ENCODE measurements at regions not wholly inside any gene's neighbourhood (a gene's known extent, or its start where the extent isn't known, plus 50 kb on each side); places are given as distances from the start of the nearest gene placed in this dataset.

GRCh38 chr9:106304401-106304920 lies 558.5 kb upstream of the ZNF462 start:
- TF ChIP-seq, protein P1, sequence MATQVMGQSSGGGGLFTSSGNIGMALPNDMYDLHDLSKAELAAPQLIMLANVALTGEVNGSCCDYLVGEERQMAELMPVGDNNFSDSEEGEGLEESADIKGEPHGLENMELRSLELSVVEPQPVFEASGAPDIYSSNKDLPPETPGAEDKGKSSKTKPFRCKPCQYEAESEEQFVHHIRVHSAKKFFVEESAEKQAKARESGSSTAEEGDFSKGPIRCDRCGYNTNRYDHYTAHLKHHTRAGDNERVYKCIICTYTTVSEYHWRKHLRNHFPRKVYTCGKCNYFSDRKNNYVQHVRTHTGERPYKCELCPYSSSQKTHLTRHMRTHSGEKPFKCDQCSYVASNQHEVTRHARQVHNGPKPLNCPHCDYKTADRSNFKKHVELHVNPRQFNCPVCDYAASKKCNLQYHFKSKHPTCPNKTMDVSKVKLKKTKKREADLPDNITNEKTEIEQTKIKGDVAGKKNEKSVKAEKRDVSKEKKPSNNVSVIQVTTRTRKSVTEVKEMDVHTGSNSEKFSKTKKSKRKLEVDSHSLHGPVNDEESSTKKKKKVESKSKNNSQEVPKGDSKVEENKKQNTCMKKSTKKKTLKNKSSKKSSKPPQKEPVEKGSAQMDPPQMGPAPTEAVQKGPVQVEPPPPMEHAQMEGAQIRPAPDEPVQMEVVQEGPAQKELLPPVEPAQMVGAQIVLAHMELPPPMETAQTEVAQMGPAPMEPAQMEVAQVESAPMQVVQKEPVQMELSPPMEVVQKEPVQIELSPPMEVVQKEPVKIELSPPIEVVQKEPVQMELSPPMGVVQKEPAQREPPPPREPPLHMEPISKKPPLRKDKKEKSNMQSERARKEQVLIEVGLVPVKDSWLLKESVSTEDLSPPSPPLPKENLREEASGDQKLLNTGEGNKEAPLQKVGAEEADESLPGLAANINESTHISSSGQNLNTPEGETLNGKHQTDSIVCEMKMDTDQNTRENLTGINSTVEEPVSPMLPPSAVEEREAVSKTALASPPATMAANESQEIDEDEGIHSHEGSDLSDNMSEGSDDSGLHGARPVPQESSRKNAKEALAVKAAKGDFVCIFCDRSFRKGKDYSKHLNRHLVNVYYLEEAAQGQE (IDR thresholded peaks at IDR 0.05; ENCODE audit: insufficient read depth in 1 of 2, low read depth in 2 of 2, low read length in 2 of 2): no peak
- TF ChIP-seq FOXP2 (optimal IDR thresholded peaks at IDR 0.05; ENCODE audit: borderline replicate concordance, extremely low read depth, extremely low read length, insufficient read depth) (no peak), POLR2AphosphoS5 (IDR thresholded peaks at IDR 0.05; ENCODE audit: low read depth, low read length) (no peak), SIN3A (IDR thresholded peaks at IDR 0.05; ENCODE audit: borderline replicate concordance, insufficient read depth, low read length) (no peak), TAF1 (IDR thresholded peaks at IDR 0.05; ENCODE audit: borderline replicate concordance, insufficient read depth, low read length) (no peak)

DNA sequence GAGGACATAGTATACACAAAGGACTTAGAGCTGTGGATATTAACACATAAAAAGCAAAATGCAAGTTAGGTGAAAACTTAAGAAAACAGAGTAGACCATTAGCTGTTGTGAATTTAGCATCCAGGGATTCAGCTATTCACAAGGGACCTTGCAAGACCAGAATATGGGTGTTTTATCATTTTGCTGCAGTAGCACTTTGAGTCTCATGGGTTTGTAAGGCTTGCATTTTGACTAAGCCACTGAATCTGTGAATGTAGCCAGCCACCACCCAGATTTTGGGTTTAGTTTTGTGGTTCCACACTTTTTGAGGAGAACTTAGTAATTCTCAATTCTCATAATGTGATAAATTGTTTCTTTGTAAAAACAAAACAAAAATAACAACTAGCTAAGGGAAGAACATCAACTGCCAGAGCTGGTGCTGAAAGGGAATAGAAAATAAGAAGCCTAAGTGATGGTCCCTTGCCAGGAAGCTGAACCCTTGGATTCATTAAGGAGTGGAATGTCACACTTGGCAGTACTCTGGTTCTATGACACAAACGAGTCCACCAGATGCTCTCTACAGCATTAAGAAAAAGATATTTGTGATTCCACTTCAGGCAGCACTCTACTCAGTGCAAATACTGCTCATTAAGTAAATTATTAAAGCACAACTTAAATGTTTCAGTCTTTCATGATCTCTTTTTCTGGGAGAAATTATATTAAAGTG lies 557.4 kb upstream of the ZNF462 start:
- TF ChIP-seq, protein P1 (IDR thresholded peaks at IDR 0.05; ENCODE audit: insufficient read depth in 1 of 2, low read depth in 2 of 2, low read length in 2 of 2): no peak
- no peak for TF ChIP-seq FOXP2 (optimal IDR thresholded peaks at IDR 0.05; ENCODE audit: borderline replicate concordance, extremely low read depth, extremely low read length, insufficient read depth)
- no peak for TF ChIP-seq TAF1 (IDR thresholded peaks at IDR 0.05; ENCODE audit: borderline replicate concordance, insufficient read depth, low read length)

GRCh38 chr9:106307670-106308069 lies 555.3 kb upstream of the ZNF462 start:
- TF ChIP-seq, protein P1 (IDR thresholded peaks at IDR 0.05; ENCODE audit: insufficient read depth in 1 of 2, low read depth in 2 of 2, low read length in 2 of 2): no peak
- TF ChIP-seq FOXP2 (optimal IDR thresholded peaks at IDR 0.05; ENCODE audit: borderline replicate concordance, extremely low read depth, extremely low read length, insufficient read depth) (no peak), TAF1 (IDR thresholded peaks at IDR 0.05; ENCODE audit: borderline replicate concordance, insufficient read depth, low read length) (no peak), SIN3A (IDR thresholded peaks at IDR 0.05; ENCODE audit: borderline replicate concordance, insufficient read depth, low read length) (no peak), POLR2AphosphoS5 (IDR thresholded peaks at IDR 0.05; ENCODE audit: low read depth, low read length) (no peak)

- TF ChIP-seq, protein P1 (IDR thresholded peaks at IDR 0.05; ENCODE audit: insufficient read depth in 1 of 2, low read depth in 2 of 2, low read length in 2 of 2): no peak
- TF ChIP-seq SIN3A (IDR thresholded peaks at IDR 0.05; ENCODE audit: borderline replicate concordance, insufficient read depth, low read length) (no peak), POLR2AphosphoS5 (IDR thresholded peaks at IDR 0.05; ENCODE audit: low read depth, low read length) (no peak), TAF1 (IDR thresholded peaks at IDR 0.05; ENCODE audit: borderline replicate concordance, insufficient read depth, low read length) (no peak), FOXP2 (optimal IDR thresholded peaks at IDR 0.05; ENCODE audit: borderline replicate concordance, extremely low read depth, extremely low read length, insufficient read depth) (no peak)
These were observed 553.0 kb upstream of the ZNF462 start for GRCh38 chr9:106309925-106310324.

Measured in PFSK-1 (cell line).